ENCODE measurements at regions not wholly inside any gene's neighbourhood (a gene's known extent, or its start where the extent isn't known, plus 50 kb on each side); places are given as distances from the start of the nearest gene placed in this dataset.

DNA sequence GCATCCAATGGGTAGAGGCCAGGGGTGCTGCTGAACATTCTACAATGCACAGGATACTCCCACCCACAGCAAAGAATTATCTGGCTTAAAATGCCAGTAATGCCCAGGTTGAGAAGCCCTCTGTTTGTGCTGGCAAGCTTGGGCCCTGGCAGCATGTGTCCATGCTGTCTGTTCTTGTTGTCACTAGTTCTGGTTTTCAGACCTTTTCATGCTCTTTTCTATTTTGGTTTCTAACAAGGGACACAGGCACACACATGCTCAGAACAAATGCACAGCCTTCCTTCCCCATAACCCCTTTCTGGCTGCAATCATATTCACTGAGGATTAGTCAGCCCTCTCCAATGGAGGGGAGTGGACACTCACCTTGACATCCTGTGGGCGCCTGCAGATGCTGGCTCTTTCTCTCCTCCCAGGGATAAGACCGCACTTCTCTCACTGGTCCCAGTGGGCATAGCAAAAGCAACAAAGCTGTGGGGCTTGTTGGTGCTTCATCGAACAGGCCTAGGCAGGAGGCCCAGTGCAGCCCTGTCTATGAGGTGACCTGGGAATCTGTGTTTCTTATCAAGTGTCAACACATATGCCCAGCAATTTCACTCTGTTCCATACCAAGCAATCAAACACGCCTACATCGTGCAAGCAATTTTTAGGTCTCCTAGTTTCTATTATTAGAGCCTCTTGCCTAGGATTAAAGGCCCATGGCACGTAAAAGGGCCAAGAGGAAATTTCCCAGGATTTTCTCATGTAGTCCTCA is 271.1 kb upstream of the CCL2 start:
- no peak for TF ChIP-seq CTCF (IDR thresholded peaks at IDR 0.05)
- Mint-ChIP-seq H3K36me3 (ENCODE audit: low read depth) (peaks cover 5% of the 10 kb centered on the region; the same call in 1 of the 2 replicates), H3K4me1 (ENCODE audit: low read depth) (no peaks in the 10 kb centered on the region)

DNA sequence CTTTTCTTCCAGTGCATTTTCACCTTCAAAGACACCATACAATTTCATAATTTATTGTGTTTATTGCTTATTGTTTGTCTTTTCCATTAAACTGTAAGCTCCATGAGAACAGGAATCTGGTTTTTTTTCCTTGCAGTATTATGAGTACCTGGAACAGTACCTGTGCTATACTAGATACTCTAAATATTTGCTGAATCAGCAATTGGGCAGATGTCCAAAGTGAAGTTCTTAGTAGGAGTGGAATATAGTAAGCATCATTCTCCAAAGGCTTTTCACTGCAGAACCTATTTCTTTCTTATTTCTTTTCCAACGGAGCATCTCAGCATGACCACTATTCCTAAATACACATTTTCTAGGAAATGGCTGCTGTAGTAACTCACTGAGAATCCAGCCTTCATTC is 269.0 kb upstream of the CCL2 start:
- H3K27ac Mint-ChIP-seq = no peak overlapping the region
- peaks cover 1% of the 10 kb centered on the region; the same call in 1 of the 2 replicates for H3K27me3 Mint-ChIP-seq (ENCODE audit: insufficient read depth)
- DNase-seq = no peak
- peaks cover 62% of the 10 kb centered on the region for H3K9me3 Mint-ChIP-seq
- H3K36me3 Mint-ChIP-seq (ENCODE audit: low read depth) = peaks cover 5% of the 10 kb centered on the region; the same call in 1 of the 2 replicates
- no peak for TF ChIP-seq CTCF (IDR thresholded peaks at IDR 0.05)
- H3K4me3 Mint-ChIP-seq = no peak overlapping the region
- no peaks in the 10 kb centered on the region for H3K4me1 Mint-ChIP-seq (ENCODE audit: low read depth)

More for the DNA sequence above, 271.1 kb upstream of the CCL2 start:
- Mint-ChIP-seq H3K27ac (no peak overlapping the region), H3K27me3 (ENCODE audit: insufficient read depth) (peaks cover 1% of the 10 kb centered on the region; the same call in 1 of the 2 replicates), H3K4me3 (no peak overlapping the region), H3K9me3 (peaks cover 63% of the 10 kb centered on the region)
- DNase-seq = no peak

GRCh38 chr17:33986566-33986965 is 268.5 kb upstream of the CCL2 start:
- Mint-ChIP-seq H3K27me3 (ENCODE audit: insufficient read depth) (peaks cover 1% of the 10 kb centered on the region; the same call in 1 of the 2 replicates), H3K4me1 (ENCODE audit: low read depth) (no peaks in the 10 kb centered on the region), H3K9me3 (peaks cover 58% of the 10 kb centered on the region), H3K4me3 (no peak overlapping the region), H3K36me3 (ENCODE audit: low read depth) (peaks cover 5% of the 10 kb centered on the region; the same call in 1 of the 2 replicates), H3K27ac (no peak overlapping the region)
- TF ChIP-seq CTCF (IDR thresholded peaks at IDR 0.05) = no peak
- no peak for DNase-seq

DNA sequence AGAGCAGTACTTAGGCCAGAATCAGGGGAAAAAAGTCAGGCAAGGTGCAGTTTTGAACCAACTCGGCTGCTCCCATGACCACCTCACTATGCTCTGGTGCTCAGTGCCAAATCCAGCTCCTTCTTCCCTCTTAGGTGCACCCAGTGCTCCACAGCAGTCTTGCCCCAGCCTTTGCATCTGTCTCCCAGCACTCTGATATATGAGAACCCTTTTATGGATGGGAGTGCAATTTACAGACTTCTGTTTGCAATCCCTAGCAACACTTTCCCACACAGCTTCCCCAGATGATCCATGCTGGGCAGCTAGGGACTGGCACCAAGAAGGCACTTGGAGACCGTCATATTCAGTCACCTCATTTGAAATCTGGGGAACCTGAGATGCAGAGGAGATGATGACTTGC is 267.9 kb upstream of the CCL2 start:
- no peak overlapping the region for H3K4me3 Mint-ChIP-seq
- H3K4me1 Mint-ChIP-seq (ENCODE audit: low read depth) = no peaks in the 10 kb centered on the region
- no peak for DNase-seq
- H3K27ac Mint-ChIP-seq = no peak overlapping the region
- peaks cover 1% of the 10 kb centered on the region; the same call in 1 of the 2 replicates for H3K27me3 Mint-ChIP-seq (ENCODE audit: insufficient read depth)
- no peak for TF ChIP-seq CTCF (IDR thresholded peaks at IDR 0.05)
- H3K9me3 Mint-ChIP-seq = peaks cover 60% of the 10 kb centered on the region
- peaks cover 5% of the 10 kb centered on the region; the same call in 1 of the 2 replicates for H3K36me3 Mint-ChIP-seq (ENCODE audit: low read depth)

GRCh38 chr17:33989361-33990148 is 265.5 kb upstream of the CCL2 start:
- Mint-ChIP-seq H3K36me3 (ENCODE audit: low read depth) (peaks cover 5% of the 10 kb centered on the region; the same call in 1 of the 2 replicates), H3K4me1 (ENCODE audit: low read depth) (no peaks in the 10 kb centered on the region), H3K9me3 (peaks cover 54% of the 10 kb centered on the region), H3K27ac (no peak overlapping the region), H3K27me3 (ENCODE audit: insufficient read depth) (peaks cover under 1% of the 10 kb centered on the region; the same call in 1 of the 2 replicates), H3K4me3 (no peak overlapping the region)
- TF ChIP-seq CTCF (IDR thresholded peaks at IDR 0.05) = no peak
- DNase-seq = no peak
